HEK293T (cell line): ENCODE measurements at regions not wholly inside any gene's neighbourhood (a gene's known extent, or its start where the extent isn't known, plus 50 kb on each side); places are given as distances from the start of the nearest gene placed in this dataset.

Experiments
- CTCF ChIA-PET: fragments of 350-600 bp; formaldehyde crosslinking; extraction: SDS; loops from one replicate; lab custom pipeline; 2021; ENCODE audit warnings: antibody characterized with exemption, inconsistent platforms; lab: Yijun Ruan, JAX
- POLR2A ChIA-PET: fragments of 350-600 bp; formaldehyde crosslinking; extraction: SDS; loops from one replicate; lab custom pipeline; 2020; ENCODE audit warnings: antibody characterized with exemption, inconsistent platforms; lab: Yijun Ruan, JAX
- DNase-seq: peaks from one replicate; pipeline ENCODE4 v3.0.0; 2012; ENCODE audit warnings: mixed read lengths; ENCODE audit errors: extremely low spot score
- ARNT ChIP-seq: fragments of 450-650 bp; IDR thresholded peaks from 2 replicates; pipeline ENCODE4 v1.6.1; 2017; ENCODE audit warnings: mild to moderate bottlenecking
- BHLHE40 ChIP-seq: fragments of 450-650 bp; IDR thresholded peaks from 2 replicates; pipeline ENCODE4 v1.6.1; 2016; ENCODE audit warnings: mild to moderate bottlenecking, moderate library complexity, borderline replicate concordance
- CTBP1 ChIP-seq: fragments of 450-650 bp; IDR thresholded peaks from 2 replicates; pipeline ENCODE4 v1.6.1; 2016; ENCODE audit warnings: borderline replicate concordance
- ELF4 ChIP-seq: fragments of 450-650 bp; IDR thresholded peaks from 2 replicates; pipeline ENCODE4 v1.6.1; 2017; ENCODE audit warnings: antibody characterized with exemption
- FOXA1 ChIP-seq: fragments of 450-650 bp; IDR thresholded peaks from 2 replicates; pipeline ENCODE4 v1.6.1; 2016; ENCODE audit warnings: mild to moderate bottlenecking
- FOXK2 ChIP-seq: fragments of 450-650 bp; IDR thresholded peaks from 2 replicates; pipeline ENCODE4 v1.6.1; 2016; ENCODE audit warnings: mild to moderate bottlenecking
- FOXM1 ChIP-seq: fragments of 450-650 bp; IDR thresholded peaks from 2 replicates; pipeline ENCODE4 v1.6.1; 2017; ENCODE audit warnings: mild to moderate bottlenecking, borderline replicate concordance
- HDGF ChIP-seq: fragments of 450-650 bp; IDR thresholded peaks from 2 replicates; pipeline ENCODE4 v1.6.1; 2017; ENCODE audit warnings: antibody characterized with exemption, borderline replicate concordance
- L3MBTL2 ChIP-seq: fragments of 450-650 bp; conservative IDR thresholded peaks from 2 replicates; pipeline ENCODE4 v1.6.1; 2016; ENCODE audit warnings: mild to moderate bottlenecking
- LEF1 ChIP-seq: fragments of 450-650 bp; IDR thresholded peaks from 2 replicates; pipeline ENCODE4 v1.6.1; 2017; ENCODE audit warnings: mild to moderate bottlenecking, borderline replicate concordance
- NFRKB ChIP-seq: fragments of 450-650 bp; IDR thresholded peaks from 2 replicates; pipeline ENCODE4 v1.6.1; 2016; ENCODE audit warnings: mild to moderate bottlenecking, moderate library complexity
- SP1 ChIP-seq: fragments of 450-650 bp; IDR thresholded peaks from 2 replicates; pipeline ENCODE4 v1.6.1; 2017
- SUZ12 ChIP-seq: fragments of 450-650 bp; IDR thresholded peaks from 2 replicates; pipeline ENCODE4 v1.6.1; 2016; ENCODE audit warnings: mild to moderate bottlenecking
- TARDBP ChIP-seq: fragments of 450-650 bp; IDR thresholded peaks from 2 replicates; pipeline ENCODE4 v1.6.1; 2016
- ZNF384 ChIP-seq: fragments of 450-650 bp; IDR thresholded peaks from 2 replicates; pipeline ENCODE4 v1.6.1; 2016
- TF ChIP-seq, protein P1 (sequence below): fragments of 450-650 bp; IDR thresholded peaks from 2 replicates; pipeline ENCODE4 v1.6.1; 2016

DNA sequence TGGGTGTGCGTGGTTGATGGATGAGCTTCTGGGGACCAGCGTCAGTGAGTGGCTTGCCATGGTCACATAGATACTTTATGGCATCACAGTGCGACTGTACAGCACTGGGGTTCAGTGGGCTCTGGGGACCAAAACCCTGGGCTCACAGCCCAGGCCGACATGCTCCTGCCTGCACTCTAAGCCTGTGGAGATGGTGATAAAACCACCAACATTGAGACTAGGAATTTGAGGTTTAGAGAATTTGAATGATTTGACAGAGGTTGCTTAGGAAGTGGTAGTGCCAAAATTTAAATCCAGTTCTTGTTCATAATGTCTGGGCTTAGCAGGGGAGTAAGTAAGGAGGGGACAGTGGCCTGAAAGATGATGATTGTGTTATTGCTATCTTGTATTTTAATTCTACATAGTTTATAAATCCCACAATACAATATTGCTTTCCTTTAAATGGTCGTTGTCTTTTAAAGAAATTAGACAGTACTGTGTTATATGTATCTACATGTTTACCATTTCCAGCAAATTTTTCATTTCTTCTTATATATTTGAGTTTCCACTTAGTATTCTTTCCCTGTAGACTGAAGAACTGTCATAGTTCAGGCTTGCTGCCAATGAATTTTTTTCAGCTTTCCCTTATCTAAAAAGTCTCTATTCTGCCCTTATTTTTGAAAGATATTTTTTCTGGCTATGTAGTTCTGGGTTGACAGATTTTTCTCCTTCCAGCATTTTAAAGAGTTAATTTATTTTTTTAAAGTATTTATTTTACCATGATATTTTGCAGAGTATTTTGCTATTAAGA is 235.4 kb upstream of the RGMA start:
- no peak for DNase-seq
- CTCF ChIA-PET: no interaction called here
- TF ChIP-seq ZNF384: no peak
- no peak for TF ChIP-seq FOXK2
- no peak for TF ChIP-seq FOXM1
- TF ChIP-seq NFRKB: no peak
- TF ChIP-seq TARDBP: no peak
- POLR2A ChIA-PET: no interaction called here

DNA sequence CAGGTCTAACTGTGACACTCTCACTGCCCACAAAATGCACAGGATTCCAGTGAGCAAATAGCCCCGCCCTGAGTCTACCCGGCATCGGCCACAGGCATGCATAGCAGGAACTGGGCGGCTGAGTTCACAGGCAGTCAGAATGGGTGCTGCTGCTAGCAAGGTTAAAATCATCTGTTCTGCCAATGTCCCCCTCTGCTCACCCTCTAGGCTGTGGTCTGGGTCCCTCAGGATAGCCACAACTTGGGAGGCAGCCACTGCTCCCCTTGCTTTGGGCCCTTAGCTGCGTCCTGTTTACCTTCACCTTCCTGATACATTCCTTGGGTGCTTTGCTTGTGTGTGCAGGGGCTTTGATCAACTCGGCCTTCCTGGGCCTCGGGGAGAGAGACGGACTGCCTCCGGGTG is 232.9 kb upstream of the RGMA start:
- TF ChIP-seq ELF4 (no peak), TARDBP (no peak), LEF1 (no peak), FOXK2 (no peak), ARNT (no peak), BHLHE40 (no peak), SP1 (no peak), NFRKB (no peak), FOXM1 (no peak), SUZ12 (no peak), HDGF (no peak), FOXA1 (no peak), CTBP1 (no peak), L3MBTL2 (no peak), ZNF384 (no peak)
- TF ChIP-seq, protein P1, sequence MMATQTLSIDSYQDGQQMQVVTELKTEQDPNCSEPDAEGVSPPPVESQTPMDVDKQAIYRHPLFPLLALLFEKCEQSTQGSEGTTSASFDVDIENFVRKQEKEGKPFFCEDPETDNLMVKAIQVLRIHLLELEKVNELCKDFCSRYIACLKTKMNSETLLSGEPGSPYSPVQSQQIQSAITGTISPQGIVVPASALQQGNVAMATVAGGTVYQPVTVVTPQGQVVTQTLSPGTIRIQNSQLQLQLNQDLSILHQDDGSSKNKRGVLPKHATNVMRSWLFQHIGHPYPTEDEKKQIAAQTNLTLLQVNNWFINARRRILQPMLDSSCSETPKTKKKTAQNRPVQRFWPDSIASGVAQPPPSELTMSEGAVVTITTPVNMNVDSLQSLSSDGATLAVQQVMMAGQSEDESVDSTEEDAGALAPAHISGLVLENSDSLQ: no peak
- ChIA-PET POLR2A (no interaction called here), CTCF (no interaction called here)

DNA sequence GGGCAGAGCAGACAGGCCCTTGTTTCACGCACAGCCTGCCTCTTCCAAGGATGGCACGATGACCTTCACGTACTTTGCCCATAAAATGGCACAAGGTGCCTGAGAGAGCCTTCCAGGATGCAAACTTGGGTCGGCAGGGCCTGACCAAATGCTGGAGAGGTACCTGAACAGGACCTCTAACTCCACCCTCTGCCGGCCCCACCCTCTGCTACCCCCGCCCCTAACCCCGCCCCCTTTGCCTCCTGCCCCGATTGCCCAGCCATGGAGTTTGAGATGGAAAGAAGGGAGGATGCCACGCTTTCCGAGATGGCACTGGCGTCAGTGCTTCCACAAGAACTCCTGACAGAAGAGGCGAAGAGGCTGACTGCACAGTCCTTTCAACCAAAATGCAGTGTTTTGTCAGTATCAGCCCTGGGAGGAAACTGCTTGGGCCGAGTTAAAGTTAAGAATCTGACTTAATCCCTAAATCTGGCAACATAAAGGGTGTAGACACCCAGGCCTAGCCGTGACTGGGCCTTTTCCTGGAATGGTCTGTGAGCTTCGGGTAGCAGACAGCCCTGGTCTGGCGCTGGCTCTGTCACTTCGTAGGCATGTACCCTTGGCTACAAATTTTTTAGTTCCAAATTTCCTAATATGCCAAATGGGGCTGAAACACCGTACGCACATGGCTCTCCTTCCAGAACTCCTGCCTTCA is 230.3 kb upstream of the RGMA start:
- DNase-seq: no peak
- CTCF ChIA-PET: no interaction called here
- POLR2A ChIA-PET: no interaction called here
- TF ChIP-seq ARNT (no peak), FOXM1 (no peak), FOXK2 (no peak), FOXA1 (no peak), SUZ12 (no peak), LEF1 (no peak), TARDBP (no peak), ZNF384 (no peak), L3MBTL2 (no peak), SP1 (no peak), ELF4 (no peak), NFRKB (no peak), BHLHE40 (no peak), CTBP1 (no peak)
- TF ChIP-seq, protein P1: no peak

More for the DNA sequence above, 232.9 kb upstream of the RGMA start:
- no peak for DNase-seq

DNA sequence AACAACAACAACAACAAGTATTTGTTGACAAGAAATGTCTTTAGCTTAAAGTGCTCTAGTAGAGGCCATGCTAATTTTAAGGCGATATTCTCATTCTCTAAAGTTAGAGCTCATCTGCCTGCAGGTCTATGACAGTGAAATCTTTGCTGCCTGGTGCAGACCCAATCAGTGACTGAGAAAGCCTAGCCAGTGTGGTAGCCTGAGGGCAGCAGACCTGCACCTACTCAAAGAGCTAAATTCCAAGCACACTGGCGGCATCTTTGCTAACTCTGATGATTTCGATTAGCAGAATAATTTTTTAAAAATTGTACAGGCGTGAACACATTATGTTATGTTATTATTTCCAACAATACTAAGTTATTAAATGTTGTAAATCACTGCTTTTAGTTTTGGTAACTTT is 228.8 kb upstream of the RGMA start:
- ChIA-PET POLR2A (no interaction called here), CTCF (no interaction called here)
- TF ChIP-seq HDGF (no peak), ELF4 (no peak), ZNF384 (no peak), CTBP1 (no peak), ARNT (no peak), FOXA1 (no peak), FOXM1 (no peak), BHLHE40 (no peak), SP1 (no peak), NFRKB (no peak), TARDBP (no peak), SUZ12 (no peak), LEF1 (no peak), L3MBTL2 (no peak), FOXK2 (no peak)
- TF ChIP-seq, protein P1: no peak
- no peak for DNase-seq

DNA sequence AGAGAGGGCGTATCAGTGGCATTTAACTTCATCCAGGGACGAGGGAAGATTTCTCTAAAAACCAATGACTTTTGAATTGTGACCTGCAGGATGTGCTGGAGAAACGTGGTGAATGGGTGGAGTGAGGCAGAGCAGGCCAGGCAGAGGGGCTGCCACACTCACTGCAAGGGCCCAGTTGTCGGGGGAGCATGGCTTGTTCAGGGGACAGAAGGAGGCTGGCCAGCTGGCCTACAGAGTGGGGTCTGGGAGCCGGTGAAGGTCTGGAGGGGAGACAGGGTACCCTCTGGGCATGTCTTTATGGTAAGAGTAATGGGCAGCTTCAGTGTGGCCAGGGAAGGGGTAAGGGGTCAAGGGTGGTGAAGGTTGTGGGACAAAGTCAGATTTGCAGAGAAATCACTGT is 225.2 kb upstream of the RGMA start:
- DNase-seq: no peak
- ChIA-PET CTCF (no interaction called here), POLR2A (no interaction called here)
- no peak for TF ChIP-seq L3MBTL2
- TF ChIP-seq ARNT: no peak
- TF ChIP-seq CTBP1: no peak
- no peak for TF ChIP-seq TARDBP
- TF ChIP-seq NFRKB: no peak

DNA sequence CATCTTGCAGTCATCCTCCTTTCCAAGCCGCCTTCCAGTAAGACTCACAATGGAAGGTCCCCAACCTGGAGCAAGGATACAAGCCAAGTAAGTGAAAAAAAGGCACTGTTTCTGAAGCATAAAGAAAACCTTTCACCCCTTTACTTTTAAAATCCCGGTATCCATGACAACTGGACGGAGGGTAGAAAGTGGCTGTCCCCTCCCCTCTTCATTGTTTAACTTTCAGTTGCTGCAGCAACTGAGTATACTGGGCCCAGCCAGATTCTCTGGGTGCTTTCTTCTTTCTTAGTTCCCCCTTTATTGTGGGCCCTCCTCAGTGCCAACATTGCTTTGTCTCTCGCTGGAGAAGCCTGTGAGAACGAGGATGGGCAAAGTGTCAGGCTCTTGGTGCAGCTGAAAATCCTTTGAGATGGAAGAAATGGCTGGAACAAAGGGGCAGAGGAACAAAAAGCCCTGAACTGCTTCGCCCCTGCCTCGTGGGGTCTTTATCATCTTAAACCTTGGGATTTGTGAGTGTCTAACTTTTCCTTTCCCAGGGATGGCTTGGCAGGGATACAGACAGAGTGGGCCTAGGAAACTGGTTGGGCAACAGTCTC is 224.0 kb upstream of the RGMA start:
- TF ChIP-seq L3MBTL2 (no peak), HDGF (no peak), ELF4 (no peak), FOXA1 (no peak), SUZ12 (no peak), CTBP1 (no peak), NFRKB (no peak), LEF1 (no peak), FOXK2 (no peak), ZNF384 (no peak), SP1 (no peak), BHLHE40 (no peak), FOXM1 (no peak), TARDBP (no peak), ARNT (no peak)
- TF ChIP-seq, protein P1: no peak
- ChIA-PET CTCF (interaction anchor here (0.7 kb wide), 1 partner anchor 16 kb away, joined by 3 read pairs; no protein-coding TSS in a partner anchor), POLR2A (no interaction called here)
- DNase-seq: no peak
